ENCODE measurements at regions not wholly inside any gene's neighbourhood (a gene's known extent, or its start where the extent isn't known, plus 50 kb on each side); places are given as distances from the start of the nearest gene placed in this dataset.
"Not testable (repeated sequence)": the region's sequence is repeated elsewhere in the genome, so short reads cannot be mapped to it uniquely, and the experiment has no call there.

- DNase-seq (ENCODE audit: low read depth): no peak
Measured at GRCh38 chr3:74978684-74979083, 364.2 kb upstream of the CNTN3 start.

- not testable (repeated sequence) for DNase-seq (ENCODE audit: low read depth)
Measured at GRCh38 chr3:74985028-74985904, 370.8 kb upstream of the CNTN3 start.

GRCh38 chr3:74988095-74988494 lies 373.6 kb upstream of the CNTN3 start:
- DNase-seq (ENCODE audit: low read depth): no peak

GRCh38 chr3:74992898-74993297 lies 378.4 kb upstream of the CNTN3 start:
- no peak for DNase-seq (ENCODE audit: low read depth)

GRCh38 chr3:75001330-75001729 lies 386.9 kb upstream of the CNTN3 start:
- DNase-seq (ENCODE audit: low read depth): peak; percentile 7

- DNase-seq (ENCODE audit: low read depth): no peak
Measured at GRCh38 chr3:75012791-75013331, 398.4 kb upstream of the CNTN3 start.

GRCh38 chr3:75014008-75014407 lies 399.5 kb upstream of the CNTN3 start:
- DNase-seq (ENCODE audit: low read depth): no peak

GRCh38 chr3:75015280-75015679 lies 400.8 kb upstream of the CNTN3 start:
- DNase-seq (ENCODE audit: low read depth): no peak

GRCh38 chr3:75035146-75035545 lies 420.7 kb upstream of the CNTN3 start:
- DNase-seq (ENCODE audit: low read depth): no peak

- DNase-seq (ENCODE audit: low read depth): no peak
Measured at GRCh38 chr3:75042941-75043340, 428.5 kb upstream of the CNTN3 start.

- DNase-seq (ENCODE audit: low read depth): peak; percentile 0
Measured at GRCh38 chr3:75048650-75049049, 434.2 kb upstream of the CNTN3 start.

- peak; percentile 0 for DNase-seq (ENCODE audit: low read depth)
Measured at GRCh38 chr3:75049533-75049932, 435.1 kb upstream of the CNTN3 start.

GRCh38 chr3:75059120-75059519 lies 444.7 kb upstream of the CNTN3 start:
- DNase-seq (ENCODE audit: low read depth): no peak

- DNase-seq (ENCODE audit: low read depth): no peak
Measured at GRCh38 chr3:75061806-75062205, 447.3 kb upstream of the CNTN3 start.

- no peak for DNase-seq (ENCODE audit: low read depth)
Measured at GRCh38 chr3:75075158-75075557, 460.7 kb upstream of the CNTN3 start.

GRCh38 chr3:75076481-75076880 lies 462.0 kb upstream of the CNTN3 start:
- DNase-seq (ENCODE audit: low read depth): no peak

- no peak for DNase-seq (ENCODE audit: low read depth)
Measured at GRCh38 chr3:75078290-75078689, 463.8 kb upstream of the CNTN3 start.

GRCh38 chr3:75082845-75083244 lies 468.4 kb upstream of the CNTN3 start:
- DNase-seq (ENCODE audit: low read depth): no peak

- no peak for DNase-seq (ENCODE audit: low read depth)
Measured at GRCh38 chr3:75089841-75090240, 475.4 kb upstream of the CNTN3 start.

GRCh38 chr3:75101329-75102147 lies 487.1 kb upstream of the CNTN3 start:
- no peak for DNase-seq (ENCODE audit: low read depth)

- DNase-seq (ENCODE audit: low read depth): no peak
Measured at GRCh38 chr3:75110741-75111140, 496.3 kb upstream of the CNTN3 start.

- DNase-seq (ENCODE audit: low read depth): no peak
Measured at GRCh38 chr3:75115695-75116094, 501.2 kb upstream of the CNTN3 start.

- DNase-seq (ENCODE audit: low read depth): no peak
Measured at GRCh38 chr3:75118779-75119178, 504.3 kb upstream of the CNTN3 start.

Data from iris pigment epithelial cell (primary cell).